ENCODE measurements at regions not wholly inside any gene's neighbourhood (a gene's known extent, or its start where the extent isn't known, plus 50 kb on each side); places are given as distances from the start of the nearest gene placed in this dataset.
"Not testable (repeated sequence)": the region's sequence is repeated elsewhere in the genome, so short reads cannot be mapped to it uniquely, and the experiment has no call there.

GRCh38 chr18:4789506-4789905 lies 334.4 kb upstream of the DLGAP1 start:
- Mint-ChIP-seq H3K36me3 (no peaks in the 10 kb centered on the region), H3K9me3 (peaks cover 14% of the 10 kb centered on the region), H3K27ac (no peak overlapping the region), H3K4me3 (no peak overlapping the region), H3K4me1 (no peaks in the 10 kb centered on the region), H3K27me3 (no peaks in the 10 kb centered on the region)

GRCh38 chr18:4781873-4782272 lies 326.8 kb upstream of the DLGAP1 start:
- Mint-ChIP-seq H3K27me3 (no peaks in the 10 kb centered on the region), H3K36me3 (no peaks in the 10 kb centered on the region), H3K27ac (no peak overlapping the region), H3K4me3 (no peak overlapping the region), H3K4me1 (no peaks in the 10 kb centered on the region), H3K9me3 (no peaks in the 10 kb centered on the region)

GRCh38 chr18:4765401-4765800 lies 310.3 kb upstream of the DLGAP1 start:
- Mint-ChIP-seq H3K27me3 (no peaks in the 10 kb centered on the region), H3K4me3 (no peak overlapping the region), H3K9me3 (peaks cover 5% of the 10 kb centered on the region), H3K27ac (no peak overlapping the region), H3K4me1 (no peaks in the 10 kb centered on the region), H3K36me3 (no peaks in the 10 kb centered on the region)

GRCh38 chr18:4762330-4762729 lies 307.2 kb upstream of the DLGAP1 start:
- Mint-ChIP-seq H3K4me1 (no peaks in the 10 kb centered on the region), H3K4me3 (no peak overlapping the region), H3K27me3 (no peaks in the 10 kb centered on the region), H3K36me3 (no peaks in the 10 kb centered on the region), H3K9me3 (no peaks in the 10 kb centered on the region), H3K27ac (no peak overlapping the region)

- H3K4me3 Mint-ChIP-seq = no peak overlapping the region
- no peak overlapping the region for H3K27ac Mint-ChIP-seq
- peaks cover 5% of the 10 kb centered on the region for H3K9me3 Mint-ChIP-seq
- no peaks in the 10 kb centered on the region for H3K27me3 Mint-ChIP-seq
- no peaks in the 10 kb centered on the region for H3K36me3 Mint-ChIP-seq
- H3K4me1 Mint-ChIP-seq = no peaks in the 10 kb centered on the region
Observed at GRCh38 chr18:4758980-4759379, 303.9 kb upstream of the DLGAP1 start.

- Mint-ChIP-seq H3K36me3 (no peaks in the 10 kb centered on the region), H3K27me3 (no peaks in the 10 kb centered on the region), H3K4me1 (no peaks in the 10 kb centered on the region), H3K27ac (no peak overlapping the region), H3K9me3 (peaks cover 10% of the 10 kb centered on the region), H3K4me3 (no peak overlapping the region)
Observed at GRCh38 chr18:4755848-4756247, 300.7 kb upstream of the DLGAP1 start.

GRCh38 chr18:4753151-4753550 lies 298.0 kb upstream of the DLGAP1 start:
- H3K27me3 Mint-ChIP-seq, H3K27ac Mint-ChIP-seq, H3K4me1 Mint-ChIP-seq, H3K4me3 Mint-ChIP-seq, H3K36me3 Mint-ChIP-seq: not testable (repeated sequence)
- peaks cover 10% of the 10 kb centered on the region for H3K9me3 Mint-ChIP-seq

- H3K27me3 Mint-ChIP-seq = no peaks in the 10 kb centered on the region
- no peaks in the 10 kb centered on the region for H3K36me3 Mint-ChIP-seq
- peaks cover 12% of the 10 kb centered on the region for H3K9me3 Mint-ChIP-seq
- no peak overlapping the region for H3K27ac Mint-ChIP-seq
- no peaks in the 10 kb centered on the region for H3K4me1 Mint-ChIP-seq
- no peak overlapping the region for H3K4me3 Mint-ChIP-seq
Observed at GRCh38 chr18:4751523-4751922, 296.4 kb upstream of the DLGAP1 start.

GRCh38 chr18:4750393-4751346 lies 295.6 kb upstream of the DLGAP1 start:
- no peak overlapping the region for H3K4me3 Mint-ChIP-seq
- H3K27ac Mint-ChIP-seq = no peak overlapping the region
- H3K9me3 Mint-ChIP-seq = peaks cover 15% of the 10 kb centered on the region
- no peaks in the 10 kb centered on the region for H3K36me3 Mint-ChIP-seq
- H3K4me1 Mint-ChIP-seq = no peaks in the 10 kb centered on the region
- no peaks in the 10 kb centered on the region for H3K27me3 Mint-ChIP-seq

- no peaks in the 10 kb centered on the region for H3K36me3 Mint-ChIP-seq
- no peaks in the 10 kb centered on the region for H3K4me1 Mint-ChIP-seq
- H3K4me3 Mint-ChIP-seq = no peak overlapping the region
- H3K27ac Mint-ChIP-seq = no peak overlapping the region
- H3K27me3 Mint-ChIP-seq = no peaks in the 10 kb centered on the region
- H3K9me3 Mint-ChIP-seq = peaks cover 10% of the 10 kb centered on the region
Observed at GRCh38 chr18:4748975-4749374, 293.9 kb upstream of the DLGAP1 start.

- peaks cover 12% of the 10 kb centered on the region for H3K9me3 Mint-ChIP-seq
- no peak overlapping the region for H3K27ac Mint-ChIP-seq
- H3K27me3 Mint-ChIP-seq = no peaks in the 10 kb centered on the region
- no peaks in the 10 kb centered on the region for H3K4me1 Mint-ChIP-seq
- H3K36me3 Mint-ChIP-seq = no peaks in the 10 kb centered on the region
- H3K4me3 Mint-ChIP-seq = no peak overlapping the region
Observed at GRCh38 chr18:4734903-4735302, 279.8 kb upstream of the DLGAP1 start.

- Mint-ChIP-seq H3K4me3 (no peak overlapping the region), H3K27ac (no peak overlapping the region), H3K27me3 (no peaks in the 10 kb centered on the region), H3K9me3 (peaks cover 12% of the 10 kb centered on the region), H3K4me1 (no peaks in the 10 kb centered on the region), H3K36me3 (no peaks in the 10 kb centered on the region)
Observed at GRCh38 chr18:4734021-4734420, 278.9 kb upstream of the DLGAP1 start.

- H3K4me3 Mint-ChIP-seq = no peak overlapping the region
- H3K9me3 Mint-ChIP-seq = peaks cover 6% of the 10 kb centered on the region
- H3K27me3 Mint-ChIP-seq = peaks cover 1% of the 10 kb centered on the region
- no peak overlapping the region for H3K27ac Mint-ChIP-seq
- no peaks in the 10 kb centered on the region for H3K36me3 Mint-ChIP-seq
- H3K4me1 Mint-ChIP-seq = no peaks in the 10 kb centered on the region
Observed at GRCh38 chr18:4721545-4721944, 266.4 kb upstream of the DLGAP1 start.

GRCh38 chr18:4720518-4720917 lies 265.4 kb upstream of the DLGAP1 start:
- no peak overlapping the region for H3K4me3 Mint-ChIP-seq
- H3K36me3 Mint-ChIP-seq = no peaks in the 10 kb centered on the region
- peaks cover 1% of the 10 kb centered on the region for H3K27me3 Mint-ChIP-seq

GRCh38 chr18:4705894-4706293 lies 250.8 kb upstream of the DLGAP1 start:
- Mint-ChIP-seq H3K27me3 (no peaks in the 10 kb centered on the region), H3K4me3 (no peak overlapping the region), H3K4me1 (no peaks in the 10 kb centered on the region), H3K36me3 (no peaks in the 10 kb centered on the region), H3K9me3 (peaks cover 3% of the 10 kb centered on the region), H3K27ac (no peak overlapping the region)

More at GRCh38 chr18:4720518-4720917, 265.4 kb upstream of the DLGAP1 start:
- peaks cover 8% of the 10 kb centered on the region for H3K9me3 Mint-ChIP-seq
- H3K27ac Mint-ChIP-seq = no peak overlapping the region
- no peaks in the 10 kb centered on the region for H3K4me1 Mint-ChIP-seq

- Mint-ChIP-seq H3K27me3 (no peaks in the 10 kb centered on the region), H3K4me3 (no peak overlapping the region), H3K36me3 (no peaks in the 10 kb centered on the region), H3K4me1 (no peaks in the 10 kb centered on the region), H3K9me3 (peaks cover 3% of the 10 kb centered on the region), H3K27ac (no peak overlapping the region)
Observed at GRCh38 chr18:4704781-4705180, 249.7 kb upstream of the DLGAP1 start.

GRCh38 chr18:4691836-4692235 lies 236.7 kb upstream of the DLGAP1 start:
- H3K27me3 Mint-ChIP-seq = no peaks in the 10 kb centered on the region
- H3K4me3 Mint-ChIP-seq = no peak overlapping the region
- no peaks in the 10 kb centered on the region for H3K36me3 Mint-ChIP-seq
- no peaks in the 10 kb centered on the region for H3K4me1 Mint-ChIP-seq
- peaks cover 14% of the 10 kb centered on the region for H3K9me3 Mint-ChIP-seq
- H3K27ac Mint-ChIP-seq = no peak overlapping the region

Data from activated naive CD4-positive, alpha-beta T cell treated with anti-CD3 and anti-CD28 coated beads, Interleukin-2, amount 50 U/mL, for 24 hours (primary cell).